Neural cell (in vitro differentiated cells): ENCODE measurements at regions not wholly inside any gene's neighbourhood (a gene's known extent, or its start where the extent isn't known, plus 50 kb on each side); places are given as distances from the start of the nearest gene placed in this dataset.

Experiments used
- H2AFZ ChIP-seq: fragments of 200-600, 300-800 bp; sonication (generic), shearing (Covaris generic); 2 replicates; pipeline ENCODE4 v1.6.0; 2014; ENCODE audit warnings: low read depth, mild to moderate bottlenecking, antibody characterized with exemption, low read length, moderate library complexity
- H3F3A ChIP-seq: fragments of 200-600 bp; shearing (Covaris generic); 2 replicates; pipeline ENCODE4 v1.6.1; 2016; ENCODE audit warnings: mild to moderate bottlenecking, moderate library complexity, mixed read lengths, antibody characterized with exemption, low read length; ENCODE audit not compliant: insufficient read depth, poor library complexity, severe bottlenecking
- H3K27ac ChIP-seq: fragments of 200-600, 300-800 bp; sonication (generic), shearing (Covaris generic); 2 replicates; pipeline ENCODE4 v1.5.1; 2014; ENCODE audit warnings: mild to moderate bottlenecking, low read length, moderate library complexity
- H3K27me3 ChIP-seq: fragments of 300-800, 200-600 bp; sonication (generic), shearing (Covaris generic); 2 replicates; pipeline ENCODE4 v1.6.0; 2014; ENCODE audit warnings: mild to moderate bottlenecking, low read depth, low read length, moderate library complexity; ENCODE audit not compliant: insufficient read depth
- H3K36me3 ChIP-seq: fragments of 300-800, 200-600 bp; sonication (generic), shearing (Covaris generic); 2 replicates; pipeline ENCODE4 v1.5.1; 2014; ENCODE audit warnings: mild to moderate bottlenecking, antibody characterized with exemption, low read length, moderate library complexity; ENCODE audit not compliant: insufficient read depth
- H3K4me2 ChIP-seq: fragments of 300-800, 200-600 bp; sonication (generic), shearing (Covaris generic); 2 replicates; pipeline ENCODE4 v1.6.0; 2014; ENCODE audit warnings: mild to moderate bottlenecking, low read length
- H3K4me3 ChIP-seq: fragments of 300-800, 200-600 bp; sonication (generic), shearing (Covaris generic); 2 replicates; pipeline ENCODE4 v1.5.1; 2014; ENCODE audit warnings: mild to moderate bottlenecking, low read length, moderate library complexity
- H3K79me2 ChIP-seq: fragments of 200-600 bp; shearing (Covaris generic); replicated peaks from 2 replicates; pipeline ENCODE4 v1.6.0; 2014; ENCODE audit warnings: mild to moderate bottlenecking, low read length, moderate library complexity; ENCODE audit not compliant: insufficient read depth
- H3K9ac ChIP-seq: fragments of 300-800, 200-600 bp; sonication (generic), shearing (Covaris generic); 2 replicates; pipeline ENCODE4 v1.6.1; 2016; ENCODE audit warnings: mild to moderate bottlenecking, low read length, mixed read lengths
- H3K9me2 ChIP-seq: fragments of 200-600 bp; shearing (Covaris generic); 2 replicates; pipeline ENCODE4 v1.6.1; 2016; ENCODE audit warnings: mild to moderate bottlenecking, low read length, mixed read lengths; ENCODE audit not compliant: insufficient read depth
- H3K9me3 ChIP-seq: fragments of 200-600, 300-800 bp; sonication (generic), shearing (Covaris generic); 2 replicates; pipeline ENCODE4 v1.6.1; 2016; ENCODE audit warnings: mild to moderate bottlenecking, mixed run types, low read length, moderate library complexity, mixed read lengths
- H4K20me1 ChIP-seq: fragments of 200-600 bp; shearing (Covaris generic); 2 replicates; pipeline ENCODE4 v1.6.1; 2016; ENCODE audit warnings: mild to moderate bottlenecking, mixed run types; ENCODE audit not compliant: insufficient read depth
- CTCF ChIP-seq: fragments of 450-650 bp; IDR thresholded peaks from 2 replicates; pipeline ENCODE4 v1.5.1; 2014; ENCODE audit warnings: antibody characterized with exemption, mild to moderate bottlenecking, moderate library complexity; ENCODE audit not compliant: poor library complexity, severe bottlenecking
- EP300 ChIP-seq: fragments of 450-650 bp; conservative IDR thresholded peaks from 2 replicates; pipeline ENCODE4 v1.6.1; 2014; ENCODE audit warnings: antibody characterized with exemption, mild to moderate bottlenecking, moderate library complexity; ENCODE audit not compliant: poor library complexity, severe bottlenecking
- EZH2 ChIP-seq: fragments of 200-600, 300-800 bp; shearing (Covaris generic), sonication (generic); IDR thresholded peaks from 2 replicates; pipeline ENCODE4 v1.6.1; 2014; ENCODE audit warnings: antibody characterized with exemption, low read length, borderline replicate concordance, mild to moderate bottlenecking; ENCODE audit not compliant: insufficient read depth, poor library complexity, severe bottlenecking
- MXI1 ChIP-seq: fragments of 450-650 bp; conservative IDR thresholded peaks from 2 replicates; pipeline ENCODE4 v1.6.1; 2014; ENCODE audit warnings: antibody characterized with exemption, mild to moderate bottlenecking; ENCODE audit not compliant: poor library complexity, severe bottlenecking
- POLR2AphosphoS5 ChIP-seq: IDR thresholded peaks from 2 replicates; pipeline ENCODE4 v1.6.1; 2012
- RAD21 ChIP-seq: fragments of 450-650 bp; conservative IDR thresholded peaks from 2 replicates; pipeline ENCODE4 v1.6.1; 2014; ENCODE audit warnings: antibody characterized with exemption, mild to moderate bottlenecking, moderate library complexity
- SMC3 ChIP-seq: fragments of 450-650 bp; conservative IDR thresholded peaks from 2 replicates; pipeline ENCODE4 v1.6.1; 2014; ENCODE audit warnings: antibody characterized with exemption, mild to moderate bottlenecking, moderate library complexity; ENCODE audit not compliant: poor library complexity
- TAF1 ChIP-seq: IDR thresholded peaks from 2 replicates; pipeline ENCODE4 v1.6.1; 2012; ENCODE audit warnings: low read depth
- TF ChIP-seq, protein P1 (sequence below): IDR thresholded peaks from 2 replicates; pipeline ENCODE4 v1.6.1; 2012; ENCODE audit warnings: borderline replicate concordance

GRCh38 chr2:150963336-150963735 is 298.3 kb downstream of the RBM43 start:
- H4K20me1 ChIP-seq, result no peaks in the 10 kb centered on the region
- H3K27ac ChIP-seq, result no peak overlapping the region
- no peaks in the 10 kb centered on the region for H3F3A ChIP-seq
- no peak overlapping the region for H3K4me3 ChIP-seq
- no peaks in the 10 kb centered on the region for H3K79me2 ChIP-seq
- no peaks in the 10 kb centered on the region for H3K9me3 ChIP-seq
- no peaks in the 10 kb centered on the region for H3K9me2 ChIP-seq
- TF ChIP-seq TAF1 (no peak), MXI1 (no peak), RAD21 (no peak), POLR2AphosphoS5 (no peak), EP300 (no peak), EZH2 (no peak), CTCF (no peak), SMC3 (no peak)
- TF ChIP-seq, protein P1, sequence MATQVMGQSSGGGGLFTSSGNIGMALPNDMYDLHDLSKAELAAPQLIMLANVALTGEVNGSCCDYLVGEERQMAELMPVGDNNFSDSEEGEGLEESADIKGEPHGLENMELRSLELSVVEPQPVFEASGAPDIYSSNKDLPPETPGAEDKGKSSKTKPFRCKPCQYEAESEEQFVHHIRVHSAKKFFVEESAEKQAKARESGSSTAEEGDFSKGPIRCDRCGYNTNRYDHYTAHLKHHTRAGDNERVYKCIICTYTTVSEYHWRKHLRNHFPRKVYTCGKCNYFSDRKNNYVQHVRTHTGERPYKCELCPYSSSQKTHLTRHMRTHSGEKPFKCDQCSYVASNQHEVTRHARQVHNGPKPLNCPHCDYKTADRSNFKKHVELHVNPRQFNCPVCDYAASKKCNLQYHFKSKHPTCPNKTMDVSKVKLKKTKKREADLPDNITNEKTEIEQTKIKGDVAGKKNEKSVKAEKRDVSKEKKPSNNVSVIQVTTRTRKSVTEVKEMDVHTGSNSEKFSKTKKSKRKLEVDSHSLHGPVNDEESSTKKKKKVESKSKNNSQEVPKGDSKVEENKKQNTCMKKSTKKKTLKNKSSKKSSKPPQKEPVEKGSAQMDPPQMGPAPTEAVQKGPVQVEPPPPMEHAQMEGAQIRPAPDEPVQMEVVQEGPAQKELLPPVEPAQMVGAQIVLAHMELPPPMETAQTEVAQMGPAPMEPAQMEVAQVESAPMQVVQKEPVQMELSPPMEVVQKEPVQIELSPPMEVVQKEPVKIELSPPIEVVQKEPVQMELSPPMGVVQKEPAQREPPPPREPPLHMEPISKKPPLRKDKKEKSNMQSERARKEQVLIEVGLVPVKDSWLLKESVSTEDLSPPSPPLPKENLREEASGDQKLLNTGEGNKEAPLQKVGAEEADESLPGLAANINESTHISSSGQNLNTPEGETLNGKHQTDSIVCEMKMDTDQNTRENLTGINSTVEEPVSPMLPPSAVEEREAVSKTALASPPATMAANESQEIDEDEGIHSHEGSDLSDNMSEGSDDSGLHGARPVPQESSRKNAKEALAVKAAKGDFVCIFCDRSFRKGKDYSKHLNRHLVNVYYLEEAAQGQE, result no peak
- no peak overlapping the region for H2AFZ ChIP-seq
- H3K36me3 ChIP-seq, result no peaks in the 10 kb centered on the region
- no peak overlapping the region for H3K4me2 ChIP-seq
- H3K9ac ChIP-seq, result no peak overlapping the region
- no peaks in the 10 kb centered on the region for H3K27me3 ChIP-seq

- H3K27ac ChIP-seq, result no peak overlapping the region
- no peaks in the 10 kb centered on the region for H4K20me1 ChIP-seq
- H3K27me3 ChIP-seq, result no peaks in the 10 kb centered on the region
- TF ChIP-seq MXI1 (no peak), EZH2 (no peak), CTCF (no peak), TAF1 (no peak), RAD21 (no peak), POLR2AphosphoS5 (no peak), SMC3 (no peak), EP300 (no peak)
- TF ChIP-seq, protein P1, result no peak
- no peaks in the 10 kb centered on the region for H3K9me3 ChIP-seq
- no peaks in the 10 kb centered on the region for H3K36me3 ChIP-seq
- H3K4me2 ChIP-seq, result no peak overlapping the region
- H2AFZ ChIP-seq, result no peak overlapping the region
- no peaks in the 10 kb centered on the region for H3F3A ChIP-seq
- no peak overlapping the region for H3K9ac ChIP-seq
- H3K4me3 ChIP-seq, result no peak overlapping the region
- H3K9me2 ChIP-seq, result no peaks in the 10 kb centered on the region
- H3K79me2 ChIP-seq, result no peaks in the 10 kb centered on the region
These were observed 306.4 kb downstream of the RBM43 start for GRCh38 chr2:150955231-150955630.
